ENCODE measurements at regions not wholly inside any gene's neighbourhood (a gene's known extent, or its start where the extent isn't known, plus 50 kb on each side); places are given as distances from the start of the nearest gene placed in this dataset.
"Not testable (repeated sequence)": the region's sequence is repeated elsewhere in the genome, so short reads cannot be mapped to it uniquely, and the experiment has no call there.

DNA sequence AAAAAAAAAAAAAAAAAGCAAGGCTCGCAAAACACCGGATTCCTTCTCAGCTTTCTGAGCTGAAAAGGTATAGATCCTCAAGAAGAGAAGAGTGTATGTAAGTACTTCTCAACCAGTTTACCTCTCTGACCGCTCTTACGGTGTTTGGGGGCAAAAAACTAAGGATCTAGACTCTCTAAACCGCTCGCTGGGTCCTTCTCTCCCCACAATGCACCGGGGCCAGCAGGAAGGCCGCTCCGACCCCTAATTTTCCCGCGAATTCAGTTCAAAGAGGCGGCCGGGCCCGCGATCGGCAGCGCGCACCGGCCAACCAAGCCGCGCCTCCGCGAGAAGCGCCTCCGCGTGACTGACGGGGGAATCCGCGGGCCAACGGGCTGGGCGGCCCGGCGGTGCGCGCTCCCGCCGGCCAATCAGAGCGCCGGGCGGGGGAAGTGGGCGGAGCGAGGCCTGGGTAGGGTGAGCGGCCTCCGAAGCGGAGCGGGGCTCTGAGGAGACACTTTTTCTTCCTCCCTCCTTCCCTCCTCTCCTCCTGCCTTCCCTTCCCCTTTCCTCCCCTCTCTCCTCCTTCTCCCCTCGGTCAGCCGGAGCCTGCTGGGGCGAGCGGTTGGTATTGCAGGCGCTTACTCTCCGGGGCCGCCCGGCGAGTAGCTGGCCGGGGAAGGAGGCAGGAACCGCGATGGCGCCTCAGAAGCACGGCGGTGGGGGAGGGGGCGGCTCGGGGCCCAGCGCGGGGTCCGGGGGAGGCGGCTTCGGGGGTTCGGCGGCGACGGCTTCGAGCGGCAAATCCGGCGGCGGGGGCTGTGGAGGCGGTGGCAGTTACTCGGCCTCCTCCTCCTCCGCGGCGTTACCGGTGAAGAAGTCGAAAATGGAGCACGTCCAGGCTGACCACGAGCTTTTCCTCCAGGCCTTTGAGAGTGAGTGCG lies 93.0 kb downstream of the CRLF3 start:
- H3K4me1 ChIP-seq (ENCODE audit: insufficient read depth, low read length, poor library complexity, severe bottlenecking), result peaks cover 22% of the 10 kb centered on the region
- H3K9me3 ChIP-seq (ENCODE audit: insufficient read depth, low read depth, low read length); H3F3A ChIP-seq (ENCODE audit: low read depth); H3K36me3 ChIP-seq (ENCODE audit: insufficient read depth, low read length); H3K9me2 ChIP-seq (replicated peaks; ENCODE audit: low read depth, low read length); H3K27me3 ChIP-seq (ENCODE audit: insufficient read depth, low read length, poor library complexity, severe bottlenecking): not testable (repeated sequence)
- peak overlapping the region; percentile 82 for H3K4me3 ChIP-seq (ENCODE audit: low read length, poor library complexity, severe bottlenecking)
- H2AFZ ChIP-seq (ENCODE audit: low read length), result peak overlapping the region; percentile 78; the same call in 1 of the 2 replicates
- H3K79me2 ChIP-seq (ENCODE audit: insufficient read depth, low read length), result peaks cover 69% of the 10 kb centered on the region
- H4K20me1 ChIP-seq (ENCODE audit: insufficient read depth, low read length, poor library complexity, severe bottlenecking), result peaks cover 27% of the 10 kb centered on the region
- H3K9ac ChIP-seq (ENCODE audit: low read depth, low read length, poor library complexity, severe bottlenecking), result peak overlapping the region; percentile 87
- H3K4me2 ChIP-seq (ENCODE audit: low read depth, low read length, poor library complexity, severe bottlenecking), result peak overlapping the region; percentile 57

DNA sequence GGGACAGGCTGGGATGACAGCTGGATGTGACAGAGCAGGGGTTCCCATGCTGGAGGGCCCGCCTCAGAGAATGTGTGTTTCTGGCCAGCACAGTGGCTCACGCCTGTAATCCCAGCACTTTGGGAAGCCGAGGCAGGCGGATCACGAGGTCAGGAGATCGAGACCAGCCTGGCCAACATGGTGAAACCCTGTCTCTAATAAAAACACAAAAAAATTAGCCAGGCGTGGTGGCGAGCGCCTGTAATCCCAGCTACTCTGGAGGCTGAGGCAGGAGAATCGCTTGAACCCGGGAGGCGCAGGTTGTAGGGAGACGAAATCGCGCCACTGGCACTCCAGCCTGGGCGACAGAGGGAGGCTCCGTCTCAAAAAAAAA lies 93.7 kb downstream of the CRLF3 start:
- not testable (repeated sequence) for H3F3A ChIP-seq (ENCODE audit: low read depth); H3K9me3 ChIP-seq (ENCODE audit: insufficient read depth, low read depth, low read length); H3K9me2 ChIP-seq (replicated peaks; ENCODE audit: low read depth, low read length); H3K36me3 ChIP-seq (ENCODE audit: insufficient read depth, low read length); H3K27me3 ChIP-seq (ENCODE audit: insufficient read depth, low read length, poor library complexity, severe bottlenecking)
- H2AFZ ChIP-seq (ENCODE audit: low read length), result peak overlapping the region; percentile 56; the same call in 1 of the 2 replicates
- peak overlapping the region; percentile 78 for H3K9ac ChIP-seq (ENCODE audit: low read depth, low read length, poor library complexity, severe bottlenecking)
- peak overlapping the region; percentile 65 for H3K4me3 ChIP-seq (ENCODE audit: low read length, poor library complexity, severe bottlenecking)
- H3K79me2 ChIP-seq (ENCODE audit: insufficient read depth, low read length), result peaks cover 71% of the 10 kb centered on the region
- peaks cover 27% of the 10 kb centered on the region for H4K20me1 ChIP-seq (ENCODE audit: insufficient read depth, low read length, poor library complexity, severe bottlenecking)
- H3K4me1 ChIP-seq (ENCODE audit: insufficient read depth, low read length, poor library complexity, severe bottlenecking), result peaks cover 22% of the 10 kb centered on the region
- peak overlapping the region; percentile 57 for H3K4me2 ChIP-seq (ENCODE audit: low read depth, low read length, poor library complexity, severe bottlenecking)

DNA sequence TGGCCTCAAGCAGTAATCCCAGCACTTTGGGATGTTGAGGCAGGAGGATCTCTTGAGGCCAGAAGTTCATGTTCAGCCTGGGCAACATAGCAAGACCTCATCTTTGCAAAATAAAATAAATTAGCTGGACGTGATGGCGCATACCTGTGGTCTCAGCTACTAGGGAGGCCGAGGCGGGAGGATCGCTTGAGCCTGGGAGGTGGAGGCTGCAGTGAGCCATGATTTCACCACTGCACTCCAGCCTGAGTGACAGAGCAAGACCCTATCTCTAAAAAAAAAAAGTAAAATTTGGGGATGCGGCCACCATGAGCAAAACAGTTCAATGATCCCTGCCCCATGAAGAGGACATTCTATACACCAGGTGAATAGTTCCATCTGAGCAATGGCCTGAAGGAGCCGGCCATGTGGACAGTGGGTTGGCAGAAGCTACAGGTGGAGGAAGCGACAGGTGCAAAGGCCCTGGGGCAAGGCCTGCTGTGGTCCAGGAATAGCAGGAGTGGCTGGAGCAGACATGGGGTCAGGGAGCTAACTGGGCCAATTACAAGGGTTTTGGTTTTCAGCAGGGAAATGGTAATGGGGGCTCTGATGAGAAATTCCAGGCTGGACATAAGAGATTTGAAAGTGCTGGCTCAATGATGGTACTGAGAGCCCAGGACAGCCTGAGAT lies 94.2 kb downstream of the CRLF3 start:
- not testable (repeated sequence) for H3K9me2 ChIP-seq (replicated peaks; ENCODE audit: low read depth, low read length); H3K27me3 ChIP-seq (ENCODE audit: insufficient read depth, low read length, poor library complexity, severe bottlenecking); H2AFZ ChIP-seq (ENCODE audit: low read length); H3K9me3 ChIP-seq (ENCODE audit: insufficient read depth, low read depth, low read length); H3K36me3 ChIP-seq (ENCODE audit: insufficient read depth, low read length); H3F3A ChIP-seq (ENCODE audit: low read depth)
- Histone ChIP-seq H3K79me2 (ENCODE audit: insufficient read depth, low read length) (peaks cover 71% of the 10 kb centered on the region), H3K4me3 (ENCODE audit: low read length, poor library complexity, severe bottlenecking) (peak overlapping the region; percentile 65), H4K20me1 (ENCODE audit: insufficient read depth, low read length, poor library complexity, severe bottlenecking) (peaks cover 27% of the 10 kb centered on the region), H3K4me2 (ENCODE audit: low read depth, low read length, poor library complexity, severe bottlenecking) (peak overlapping the region; percentile 57), H3K9ac (ENCODE audit: low read depth, low read length, poor library complexity, severe bottlenecking) (peak overlapping the region; percentile 78), H3K4me1 (ENCODE audit: insufficient read depth, low read length, poor library complexity, severe bottlenecking) (peaks cover 18% of the 10 kb centered on the region)

- Histone ChIP-seq H3K79me2 (ENCODE audit: insufficient read depth, low read length) (peaks cover 66% of the 10 kb centered on the region), H3K4me1 (ENCODE audit: insufficient read depth, low read length, poor library complexity, severe bottlenecking) (peaks cover 15% of the 10 kb centered on the region), H4K20me1 (ENCODE audit: insufficient read depth, low read length, poor library complexity, severe bottlenecking) (peaks cover 25% of the 10 kb centered on the region)
- not testable (repeated sequence) for H3K9me2 ChIP-seq (replicated peaks; ENCODE audit: low read depth, low read length); H2AFZ ChIP-seq (ENCODE audit: low read length); H3K9me3 ChIP-seq (ENCODE audit: insufficient read depth, low read depth, low read length); H3K4me2 ChIP-seq (ENCODE audit: low read depth, low read length, poor library complexity, severe bottlenecking); H3K4me3 ChIP-seq (ENCODE audit: low read length, poor library complexity, severe bottlenecking); H3K9ac ChIP-seq (ENCODE audit: low read depth, low read length, poor library complexity, severe bottlenecking); H3K36me3 ChIP-seq (ENCODE audit: insufficient read depth, low read length); H3K27me3 ChIP-seq (ENCODE audit: insufficient read depth, low read length, poor library complexity, severe bottlenecking); H3F3A ChIP-seq (ENCODE audit: low read depth)
Observed at GRCh38 chr17:30729471-30730170, 94.9 kb downstream of the CRLF3 start.

- H3K4me2 ChIP-seq (ENCODE audit: low read depth, low read length, poor library complexity, severe bottlenecking); H3K4me3 ChIP-seq (ENCODE audit: low read length, poor library complexity, severe bottlenecking); H3K9me2 ChIP-seq (replicated peaks; ENCODE audit: low read depth, low read length); H2AFZ ChIP-seq (ENCODE audit: low read length); H3K9me3 ChIP-seq (ENCODE audit: insufficient read depth, low read depth, low read length); H3F3A ChIP-seq (ENCODE audit: low read depth); H4K20me1 ChIP-seq (ENCODE audit: insufficient read depth, low read length, poor library complexity, severe bottlenecking); H3K9ac ChIP-seq (ENCODE audit: low read depth, low read length, poor library complexity, severe bottlenecking); H3K27me3 ChIP-seq (ENCODE audit: insufficient read depth, low read length, poor library complexity, severe bottlenecking); H3K36me3 ChIP-seq (ENCODE audit: insufficient read depth, low read length); H3K4me1 ChIP-seq (ENCODE audit: insufficient read depth, low read length, poor library complexity, severe bottlenecking): not testable (repeated sequence)
- H3K79me2 ChIP-seq (ENCODE audit: insufficient read depth, low read length), result peaks cover 59% of the 10 kb centered on the region
Observed at GRCh38 chr17:30727517-30727916, 97.0 kb downstream of the CRLF3 start.

GRCh38 chr17:30726734-30727133 lies 97.8 kb downstream of the CRLF3 start:
- H3K4me2 ChIP-seq (ENCODE audit: low read depth, low read length, poor library complexity, severe bottlenecking); H3K27me3 ChIP-seq (ENCODE audit: insufficient read depth, low read length, poor library complexity, severe bottlenecking); H3K4me3 ChIP-seq (ENCODE audit: low read length, poor library complexity, severe bottlenecking); H3K9ac ChIP-seq (ENCODE audit: low read depth, low read length, poor library complexity, severe bottlenecking); H3K9me3 ChIP-seq (ENCODE audit: insufficient read depth, low read depth, low read length); H4K20me1 ChIP-seq (ENCODE audit: insufficient read depth, low read length, poor library complexity, severe bottlenecking); H2AFZ ChIP-seq (ENCODE audit: low read length); H3K36me3 ChIP-seq (ENCODE audit: insufficient read depth, low read length); H3K4me1 ChIP-seq (ENCODE audit: insufficient read depth, low read length, poor library complexity, severe bottlenecking); H3K9me2 ChIP-seq (replicated peaks; ENCODE audit: low read depth, low read length); H3F3A ChIP-seq (ENCODE audit: low read depth): not testable (repeated sequence)
- H3K79me2 ChIP-seq (ENCODE audit: insufficient read depth, low read length), result peaks cover 55% of the 10 kb centered on the region; the same call in 1 of the 2 replicates

DNA sequence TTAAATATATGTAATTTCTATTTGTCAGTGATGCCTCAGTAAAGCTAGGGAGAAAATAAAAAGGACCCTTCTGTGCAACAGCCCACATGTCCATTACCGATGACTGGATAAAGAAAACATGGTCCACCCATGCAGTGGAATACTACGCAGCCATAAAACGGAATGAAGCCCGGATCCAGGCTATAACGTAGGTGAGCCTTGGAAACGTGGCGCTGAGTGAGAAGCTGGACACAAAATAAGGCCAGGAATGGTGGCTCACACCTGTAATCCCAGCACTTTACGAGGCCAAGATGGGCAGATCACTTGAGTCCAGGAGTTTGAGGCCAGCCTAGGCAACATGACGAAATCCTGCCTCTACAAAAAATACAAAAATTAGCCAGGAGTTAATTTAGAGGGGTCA lies 98.2 kb downstream of the CRLF3 start:
- H3K9ac ChIP-seq (ENCODE audit: low read depth, low read length, poor library complexity, severe bottlenecking); H2AFZ ChIP-seq (ENCODE audit: low read length); H3K27me3 ChIP-seq (ENCODE audit: insufficient read depth, low read length, poor library complexity, severe bottlenecking); H3K4me2 ChIP-seq (ENCODE audit: low read depth, low read length, poor library complexity, severe bottlenecking); H3K4me1 ChIP-seq (ENCODE audit: insufficient read depth, low read length, poor library complexity, severe bottlenecking); H4K20me1 ChIP-seq (ENCODE audit: insufficient read depth, low read length, poor library complexity, severe bottlenecking); H3K9me3 ChIP-seq (ENCODE audit: insufficient read depth, low read depth, low read length); H3K9me2 ChIP-seq (replicated peaks; ENCODE audit: low read depth, low read length); H3K4me3 ChIP-seq (ENCODE audit: low read length, poor library complexity, severe bottlenecking); H3K36me3 ChIP-seq (ENCODE audit: insufficient read depth, low read length); H3F3A ChIP-seq (ENCODE audit: low read depth): not testable (repeated sequence)
- peaks cover 57% of the 10 kb centered on the region; the same call in 1 of the 2 replicates for H3K79me2 ChIP-seq (ENCODE audit: insufficient read depth, low read length)

Measured in Loucy (cell line).